Stimulated activated CD8-positive, alpha-beta memory T cell treated with anti-CD3 and anti-CD28 coated beads, Interleukin-12 subunit alpha, Interleukin-12 subunit beta, amount 100 ng/mL, for 24 hours (primary cell): ENCODE measurements at regions not wholly inside any gene's neighbourhood (a gene's known extent, or its start where the extent isn't known, plus 50 kb on each side); places are given as distances from the start of the nearest gene placed in this dataset.
"Not testable (repeated sequence)": the region's sequence is repeated elsewhere in the genome, so short reads cannot be mapped to it uniquely, and the experiment has no call there.

Experiments
- DNase-seq: peaks from one replicate; pipeline ENCODE4 v3.0.0-alpha.2; 2020; ENCODE audit errors: extremely low read depth

DNA sequence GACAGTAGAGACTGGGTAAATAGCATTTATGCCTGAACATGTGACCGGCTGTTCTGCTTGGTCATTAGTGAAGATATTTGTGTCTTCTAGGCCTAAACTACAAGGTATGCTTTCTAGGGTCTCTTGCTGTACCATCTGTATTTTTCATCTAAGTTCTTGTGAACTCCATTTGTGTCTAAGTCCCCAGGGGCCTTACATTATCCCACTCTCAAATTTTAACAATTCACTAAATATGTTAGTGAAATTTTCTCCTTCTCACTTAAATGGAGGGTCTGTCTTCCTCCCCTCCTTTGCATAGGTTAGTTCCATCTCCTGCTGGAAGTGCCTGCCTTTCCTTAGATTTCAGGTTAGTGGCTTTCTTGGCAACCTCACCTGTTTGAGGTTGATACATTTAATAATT, 382.6 kb downstream of the RAD51AP2 start:
- no peak for DNase-seq

DNA sequence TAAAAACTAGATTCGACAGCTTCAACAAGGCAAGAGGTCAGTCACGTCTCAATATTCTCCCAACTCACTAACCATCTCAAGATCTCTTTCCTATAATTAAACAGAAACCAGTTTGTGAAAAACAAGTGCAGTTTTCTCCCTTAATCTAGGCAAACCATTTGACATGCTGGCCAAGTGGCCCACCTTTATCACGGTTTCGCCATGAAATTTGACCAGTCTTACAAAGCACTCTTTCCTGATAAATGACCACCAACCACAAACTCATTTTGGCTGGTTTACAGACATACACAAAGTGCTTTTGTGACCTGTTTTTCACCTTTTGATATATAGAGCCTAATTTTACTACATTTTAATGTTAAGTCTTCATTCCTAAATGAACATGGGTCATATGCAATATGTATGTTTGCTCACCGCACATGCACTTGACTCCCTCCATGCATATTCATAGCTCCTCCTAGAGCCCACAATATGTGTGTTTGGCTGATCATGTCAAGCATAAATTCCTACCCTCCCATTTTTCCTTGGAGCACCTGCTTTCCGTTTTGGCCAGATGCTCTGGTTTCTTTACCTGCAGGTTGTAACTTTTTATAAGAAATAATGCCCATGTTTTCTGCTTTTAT, 385.1 kb downstream of the RAD51AP2 start:
- no peak for DNase-seq

DNA sequence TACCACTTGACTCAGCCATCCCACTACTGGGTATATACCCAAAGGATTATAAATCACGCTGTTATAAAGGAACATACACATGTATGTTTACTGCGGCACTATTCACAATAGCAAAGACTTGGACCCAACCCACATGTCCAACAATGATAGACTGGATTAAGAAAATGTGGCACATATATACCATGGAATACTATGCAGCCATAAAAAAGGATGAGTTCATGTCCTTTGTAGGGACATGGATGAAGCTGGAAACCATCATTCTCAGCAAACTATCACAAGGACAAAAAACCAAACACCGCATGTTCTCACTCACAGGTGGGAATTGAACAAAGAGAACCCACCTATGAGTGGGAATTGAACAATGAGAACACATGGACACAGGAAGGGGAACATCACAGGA, 387.6 kb downstream of the RAD51AP2 start:
- not testable (repeated sequence) for DNase-seq

DNA sequence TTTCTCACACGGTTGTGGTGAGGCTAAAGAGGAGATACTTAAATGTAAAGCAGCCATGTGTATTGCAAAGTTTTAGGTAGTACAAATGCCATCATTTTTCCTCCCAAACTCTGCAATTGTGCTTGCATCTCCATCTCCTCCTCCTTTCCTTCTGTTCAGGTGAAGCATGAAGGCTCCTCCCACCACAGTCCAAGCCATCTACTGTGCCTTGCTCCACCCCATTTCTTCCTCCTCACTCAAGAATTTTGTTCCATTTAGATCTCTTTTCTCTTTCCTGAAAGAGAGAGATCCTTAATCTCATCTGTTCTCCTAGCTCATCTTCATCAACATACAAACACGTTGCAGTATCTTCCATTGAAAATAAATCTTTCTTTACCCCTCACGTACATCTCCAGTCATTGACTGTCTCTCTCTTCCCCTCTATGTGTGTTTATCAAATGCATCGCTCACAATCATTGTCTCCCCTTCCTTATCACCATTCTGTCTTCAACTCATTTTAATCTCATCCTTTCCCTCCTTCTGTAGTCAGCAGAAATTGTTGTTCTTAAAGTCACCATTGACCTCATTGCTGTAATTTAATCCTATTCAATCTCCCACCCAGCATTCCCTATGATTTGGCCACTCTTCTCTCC, 392.1 kb downstream of the RAD51AP2 start:
- no peak for DNase-seq

DNA sequence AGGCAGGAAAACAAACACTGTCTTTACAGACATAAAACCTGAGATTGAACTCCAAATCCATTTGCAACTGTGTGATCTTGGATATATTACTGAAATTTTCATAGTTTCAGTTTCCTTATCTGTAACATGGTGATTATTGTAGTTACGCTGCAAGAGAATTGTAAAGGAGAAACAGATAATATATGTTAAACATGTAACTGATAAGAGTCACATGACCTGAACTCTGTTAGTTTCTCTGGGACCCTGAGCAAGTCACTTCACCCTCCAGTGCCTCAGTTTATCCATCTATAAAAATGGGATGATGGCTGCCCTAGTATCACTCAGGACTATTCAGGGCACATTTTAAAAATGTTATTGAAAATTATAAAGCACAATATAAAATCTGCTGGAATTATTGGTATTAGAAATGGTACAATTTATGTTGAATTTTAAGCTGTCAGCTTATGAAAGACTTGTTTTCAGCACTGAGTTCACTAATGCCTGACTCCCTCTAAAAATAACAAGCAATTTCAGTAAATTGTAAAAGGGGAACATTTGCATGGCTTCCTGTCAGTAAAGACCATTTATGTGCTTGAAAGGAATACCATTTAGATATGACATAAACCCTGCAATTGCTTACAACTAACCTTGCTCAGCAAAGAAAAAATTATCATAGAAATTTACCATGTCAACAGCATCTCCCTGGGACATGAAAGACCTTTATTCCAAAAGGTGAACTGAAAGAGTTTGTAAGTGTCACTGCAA, 393.5 kb downstream of the RAD51AP2 start:
- no peak for DNase-seq

DNA sequence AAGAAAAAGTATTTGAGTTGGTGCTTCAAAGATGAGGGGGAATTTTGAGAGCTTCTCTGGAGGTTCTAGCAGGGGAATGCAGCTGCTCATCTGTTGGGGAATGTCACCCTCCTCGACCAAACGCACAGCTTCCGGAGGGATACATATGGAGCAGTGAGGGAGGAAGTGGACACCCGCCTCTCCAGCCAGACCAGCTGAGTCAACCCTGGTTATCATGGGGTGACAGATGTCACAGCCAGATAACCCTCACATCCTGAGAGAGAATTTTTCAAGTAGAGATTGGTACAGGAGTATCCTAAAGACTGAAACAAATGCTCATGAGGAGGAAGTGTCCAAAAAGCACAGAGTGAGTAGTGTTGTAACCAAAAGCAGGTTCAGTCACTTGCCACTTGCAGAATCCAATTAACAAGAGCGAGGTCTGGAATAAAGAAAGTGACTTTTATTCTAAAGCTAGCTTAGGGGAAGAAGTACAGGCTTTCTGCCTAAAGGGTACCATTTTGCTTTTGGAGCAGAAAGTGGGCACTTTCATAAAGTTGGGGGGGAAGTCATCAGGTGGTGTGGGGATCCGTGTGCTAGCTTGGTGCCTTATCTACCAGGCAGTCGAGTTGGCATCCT, 395.2 kb downstream of the RAD51AP2 start:
- no peak for DNase-seq

DNA sequence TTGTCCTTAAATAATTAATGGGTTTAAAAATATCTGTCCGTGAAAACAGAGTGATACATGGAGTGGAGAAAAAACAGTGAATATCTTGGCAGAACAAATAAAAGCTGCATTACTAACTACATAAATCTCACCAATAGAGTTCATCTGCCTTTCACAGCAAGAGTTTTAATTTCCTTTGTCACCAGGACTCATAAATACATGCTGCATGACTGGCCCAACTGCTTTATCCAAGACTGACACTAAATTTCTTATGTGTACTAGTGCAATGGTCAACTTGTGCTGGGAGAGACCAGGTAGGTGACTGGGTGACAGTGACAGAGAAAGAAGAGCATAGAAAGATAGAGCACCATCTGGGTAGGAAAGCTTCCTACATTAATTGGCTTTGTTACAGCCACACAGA, 402.8 kb downstream of the RAD51AP2 start:
- DNase-seq, result no peak

DNA sequence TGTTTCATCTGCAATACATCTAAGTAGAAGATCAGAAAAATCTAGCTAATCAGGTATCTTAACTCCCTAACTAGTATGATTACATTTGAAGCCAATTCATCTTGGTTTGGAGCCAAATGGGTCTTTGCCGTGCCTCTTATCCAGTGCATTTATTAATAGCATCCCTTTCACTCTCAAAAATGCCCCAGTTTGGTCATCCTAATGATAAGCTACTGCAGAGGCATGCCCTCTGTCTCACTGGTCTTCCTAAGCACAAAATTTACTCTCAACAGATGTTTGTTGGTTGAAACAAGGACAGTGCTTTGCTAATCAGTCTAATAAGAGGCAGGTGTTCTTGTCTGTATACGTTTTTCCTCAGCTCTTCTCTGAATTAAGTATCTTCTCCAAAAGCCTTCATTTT, 403.2 kb downstream of the RAD51AP2 start:
- DNase-seq, result no peak

DNA sequence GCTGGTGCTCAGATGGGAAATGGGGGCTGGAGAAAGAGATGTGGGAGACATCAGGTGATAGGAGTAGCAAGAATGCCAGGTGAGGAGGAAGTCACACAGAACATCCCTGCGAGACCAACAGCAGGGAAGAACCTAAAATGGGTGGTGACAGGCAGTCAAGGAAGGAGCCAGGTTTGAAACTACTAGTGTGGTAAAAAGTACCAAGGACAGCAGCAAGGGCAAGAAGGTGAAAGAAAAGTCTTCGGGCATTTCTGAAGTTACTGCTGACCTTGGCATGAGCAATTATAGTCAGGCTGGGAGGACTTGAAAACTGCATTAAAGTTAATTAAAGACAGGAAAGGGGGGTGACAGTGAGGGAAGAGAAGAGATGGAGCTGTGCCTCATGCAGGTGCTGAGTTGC, 410.4 kb downstream of the RAD51AP2 start:
- no peak for DNase-seq

DNA sequence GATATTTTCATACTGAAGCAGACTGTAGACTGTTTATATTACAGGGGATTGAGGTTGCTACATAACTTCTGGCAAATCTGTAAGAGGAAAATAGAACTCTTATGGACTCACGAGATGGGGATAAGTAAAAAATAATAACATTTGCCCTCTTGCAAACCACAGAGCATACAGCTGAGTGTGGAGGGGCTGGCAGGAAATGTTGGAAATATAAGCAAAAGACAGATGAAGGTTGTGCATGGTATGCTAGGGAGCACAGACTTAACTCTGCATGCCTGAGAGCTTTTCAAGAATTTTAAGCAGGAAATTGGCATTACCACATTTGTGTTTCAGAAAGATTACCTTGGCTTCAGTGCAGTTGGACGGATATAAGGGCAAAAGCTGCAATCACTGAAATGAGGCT, 411.1 kb downstream of the RAD51AP2 start:
- DNase-seq, result no peak

DNA sequence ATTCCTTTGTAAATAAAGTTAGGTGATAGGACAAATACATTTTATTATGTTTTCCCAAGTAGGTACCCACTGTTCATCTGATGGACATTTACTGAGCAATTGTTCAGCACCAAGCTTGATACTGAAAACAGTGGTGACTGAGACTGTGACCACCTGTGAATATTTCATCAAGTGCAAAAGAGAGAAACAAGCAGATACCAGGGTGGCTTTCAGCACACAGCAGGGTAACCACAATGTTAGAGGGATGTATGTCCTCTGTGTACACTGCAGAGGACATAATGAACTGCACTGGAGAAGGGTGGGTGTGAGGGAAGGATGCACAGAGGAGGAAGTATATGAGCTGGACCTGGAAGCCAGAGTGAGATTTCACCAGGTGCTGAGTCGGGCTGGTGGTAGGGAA, 411.8 kb downstream of the RAD51AP2 start:
- DNase-seq, result no peak

DNA sequence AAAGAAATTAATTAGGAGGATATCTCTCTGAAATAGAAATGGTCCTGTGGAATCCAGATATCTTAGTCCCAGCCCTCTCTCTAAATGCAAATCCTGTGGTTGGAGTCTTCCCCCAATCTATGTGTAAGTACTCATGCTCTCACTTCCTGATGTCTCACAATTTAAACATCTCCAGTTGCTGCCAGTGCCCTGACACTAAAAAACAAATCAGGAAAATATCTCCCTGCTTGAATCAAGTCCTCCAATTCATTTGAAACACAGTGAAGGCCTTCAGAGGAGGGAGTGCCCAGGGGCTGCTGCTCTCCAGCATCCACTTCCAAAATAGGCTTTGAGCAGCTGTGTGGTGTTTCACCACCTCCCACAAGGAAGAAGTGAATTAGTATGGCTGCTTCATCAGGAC, 413.8 kb downstream of the RAD51AP2 start:
- no peak for DNase-seq

DNA sequence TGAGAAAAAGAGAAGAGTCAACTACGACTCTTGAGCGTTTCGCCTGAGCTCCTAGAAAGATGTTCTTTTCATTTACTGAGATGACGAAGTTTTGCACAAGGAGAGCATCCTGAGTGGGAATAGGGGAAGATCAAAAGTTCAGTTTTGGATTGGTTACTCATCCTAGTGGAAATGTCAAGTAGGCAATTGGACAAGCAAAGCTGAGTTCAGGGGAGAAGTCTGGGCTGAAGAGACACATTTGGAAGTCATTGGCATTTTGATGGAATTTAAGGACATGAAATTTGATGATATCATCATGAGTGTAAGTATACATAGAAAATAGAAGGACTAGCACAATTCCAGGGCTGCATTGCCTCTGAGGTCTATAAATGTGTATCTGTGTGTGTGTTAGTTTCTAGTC, 416.6 kb downstream of the RAD51AP2 start:
- no peak for DNase-seq

DNA sequence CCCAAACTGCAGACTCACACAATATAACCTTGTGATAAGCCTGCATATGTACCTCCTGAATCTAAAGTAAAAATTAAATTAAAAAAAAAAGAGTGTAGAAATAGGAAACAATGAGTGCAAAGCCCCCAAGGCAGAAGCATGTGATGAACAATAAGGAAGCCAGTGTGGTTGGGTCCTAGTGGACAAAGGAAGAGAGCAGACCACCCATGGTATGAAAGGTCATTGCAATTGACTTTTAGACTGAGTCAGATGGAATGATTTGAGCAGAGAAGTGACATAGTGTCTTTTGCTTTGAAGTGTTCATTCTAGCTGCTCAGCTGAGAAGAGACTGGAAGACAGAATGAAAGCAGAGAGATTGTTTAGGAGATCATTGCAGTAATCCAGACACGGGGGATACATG, 417.1 kb downstream of the RAD51AP2 start:
- no peak for DNase-seq

DNA sequence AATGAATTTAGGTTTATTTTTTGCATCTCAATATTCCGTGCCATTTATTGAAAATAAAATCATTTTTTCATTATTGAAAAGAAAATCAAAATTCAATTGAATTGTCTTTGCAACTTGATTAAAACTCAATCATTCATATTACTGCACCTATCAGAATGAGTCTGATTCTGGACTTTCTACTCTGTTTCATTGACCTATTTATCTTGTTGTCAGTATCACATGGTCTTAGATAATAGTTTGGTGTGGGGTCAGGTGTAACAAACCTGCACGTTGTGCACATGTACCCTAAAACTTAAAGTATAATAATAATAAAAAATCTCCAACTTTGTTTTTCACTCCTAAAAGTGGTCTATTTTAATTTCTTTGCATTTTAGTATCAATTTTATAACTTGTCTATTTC, 422.9 kb downstream of the RAD51AP2 start:
- DNase-seq, result no peak

DNA sequence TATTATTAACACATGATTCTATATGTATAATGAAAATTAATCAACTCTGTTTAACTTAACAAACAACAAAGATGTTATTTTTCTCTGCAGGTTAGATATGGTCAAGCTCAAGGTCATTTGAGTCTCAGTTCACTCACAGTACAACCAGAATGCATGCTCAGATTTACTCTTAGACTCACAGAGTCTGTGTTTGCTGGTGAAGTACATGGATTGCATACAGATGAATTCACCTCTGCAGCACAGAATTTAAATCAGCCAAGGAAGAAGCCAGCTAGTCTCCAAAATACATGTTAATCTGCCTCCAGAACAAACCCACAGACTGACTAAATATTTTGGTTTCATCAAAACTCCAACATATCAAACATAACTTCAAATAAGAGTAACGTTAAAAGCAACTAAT, 424.5 kb downstream of the RAD51AP2 start:
- DNase-seq, result no peak

DNA sequence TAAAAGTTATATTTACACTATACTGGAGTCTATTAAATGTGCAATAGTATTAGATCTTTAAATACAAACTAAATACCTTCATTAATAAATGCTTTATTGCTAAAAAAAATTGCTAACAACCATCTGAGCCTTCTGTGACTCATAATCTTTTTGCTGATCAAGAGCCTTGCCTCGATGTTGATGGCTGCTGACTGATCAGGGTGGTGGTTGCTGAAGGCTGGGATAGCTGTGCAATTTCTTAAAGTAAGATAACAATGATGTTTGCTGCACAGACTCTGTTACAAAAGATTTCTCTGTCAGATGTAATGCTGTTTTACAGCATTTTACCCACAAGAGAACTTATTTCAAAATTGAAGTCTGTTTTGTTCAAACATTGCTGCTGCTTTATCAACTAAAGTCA, 421.4 kb upstream of the CYRIA start:
- DNase-seq, result no peak

DNA sequence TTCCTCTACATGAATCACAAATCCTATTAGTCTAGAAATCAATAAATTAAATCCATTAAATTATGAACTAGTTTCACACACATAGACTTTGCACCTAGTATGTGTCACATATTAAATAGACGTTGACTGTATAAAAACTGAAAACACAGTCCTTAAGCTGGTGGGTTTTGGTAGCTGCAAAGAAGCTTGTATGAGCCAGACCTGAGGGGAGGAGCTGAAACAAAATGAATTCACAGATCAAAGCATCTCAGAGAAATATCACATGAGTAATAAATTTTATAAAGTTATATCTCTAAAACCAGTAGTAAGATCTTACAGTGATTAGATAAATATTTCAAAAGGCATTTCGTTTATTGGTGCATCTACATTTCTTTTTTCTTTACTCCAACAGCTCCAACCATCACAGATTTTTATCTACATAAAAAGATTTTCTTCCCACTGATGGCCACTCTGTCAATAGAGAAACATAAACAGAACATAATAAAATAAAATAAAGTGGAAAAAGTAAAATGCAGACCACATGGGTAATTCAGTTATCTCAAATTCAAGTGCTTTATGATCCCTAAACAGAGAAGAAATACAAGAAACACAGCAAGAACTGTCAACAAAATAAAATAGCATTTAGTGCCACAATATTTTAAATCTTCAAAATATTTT, 420.0 kb upstream of the CYRIA start:
- DNase-seq, result no peak

DNA sequence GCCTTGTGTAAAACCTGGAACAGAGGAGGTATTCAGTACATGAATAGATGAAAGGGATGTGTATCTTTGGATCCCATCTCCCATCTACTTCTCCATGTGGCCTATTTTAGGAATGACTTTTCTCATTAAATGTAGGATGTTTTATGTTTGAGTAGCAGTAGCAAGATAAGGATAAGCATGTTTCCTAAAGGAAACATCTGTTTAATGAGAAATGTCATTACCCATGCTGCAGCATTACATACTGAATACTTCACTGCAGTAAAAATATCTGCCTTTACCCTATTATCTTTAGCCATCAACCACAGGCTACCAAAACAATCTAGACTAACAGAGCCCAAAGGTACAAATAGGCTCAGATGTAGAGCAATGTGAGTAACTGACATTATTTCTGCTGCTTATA, 419.2 kb upstream of the CYRIA start:
- no peak for DNase-seq

DNA sequence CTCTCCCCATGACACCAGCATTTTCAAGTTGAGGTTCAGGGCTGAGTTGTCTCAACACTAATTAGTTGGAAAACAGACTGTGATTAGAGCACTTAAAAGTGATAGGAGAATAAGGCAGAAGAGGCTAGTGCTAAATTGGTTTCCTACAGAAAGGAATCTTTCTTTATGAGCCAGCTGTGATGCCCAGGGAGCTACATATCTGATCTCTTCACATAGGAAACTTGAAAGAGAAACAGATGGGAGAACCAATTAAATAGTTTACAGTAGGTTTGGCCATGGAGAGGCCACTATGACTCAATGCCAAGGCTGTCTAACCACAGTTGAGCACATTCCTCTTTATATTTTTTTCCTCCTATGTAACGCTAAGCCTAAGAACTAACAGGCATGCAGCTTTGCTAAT, 418.3 kb upstream of the CYRIA start:
- no peak for DNase-seq

DNA sequence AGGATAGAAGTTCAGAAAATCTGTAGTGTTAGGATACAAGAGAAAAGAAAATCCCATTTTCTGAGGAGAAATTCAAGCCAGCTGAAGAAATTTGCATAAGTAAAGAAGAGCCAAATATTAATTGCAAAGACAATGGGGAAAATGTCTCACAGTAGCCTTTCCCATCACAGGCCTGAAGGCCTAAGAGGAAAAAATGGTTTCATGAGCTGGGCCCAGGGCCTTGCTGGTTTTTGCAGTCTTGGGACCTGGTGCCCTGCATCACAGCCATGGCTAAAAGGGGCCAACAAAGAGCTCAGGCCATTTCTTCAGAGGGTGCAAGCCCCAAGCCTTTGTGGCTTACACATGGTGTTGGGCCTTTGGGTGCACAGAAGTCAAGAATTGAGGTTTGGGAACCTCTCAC, 413.6 kb upstream of the CYRIA start:
- DNase-seq, result no peak

DNA sequence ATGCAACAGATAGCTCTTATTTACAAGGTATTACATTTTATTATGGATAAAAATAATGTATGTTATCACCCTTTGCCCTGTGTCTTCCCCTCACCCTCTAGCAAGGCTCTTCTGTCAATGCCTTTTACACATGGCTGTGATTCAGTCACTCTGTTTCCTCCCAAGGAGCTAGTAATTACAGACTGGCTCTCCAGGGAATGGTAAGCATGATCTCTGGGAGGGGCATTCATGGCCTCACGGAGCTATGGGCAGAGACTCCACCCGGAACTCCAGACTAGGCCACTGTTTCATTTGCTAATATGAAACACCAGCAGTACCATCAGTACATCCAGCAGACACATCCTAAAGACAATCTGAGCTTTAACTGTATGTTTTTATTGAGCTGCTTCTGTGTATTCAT, 410.9 kb upstream of the CYRIA start:
- DNase-seq, result no peak
